Spleen (tissue), 7 donors: ENCODE measurements at regions not wholly inside any gene's neighbourhood (a gene's known extent, or its start where the extent isn't known, plus 50 kb on each side); places are given as distances from the start of the nearest gene placed in this dataset.

Source experiments
- CTCF ChIP-seq, 11 experiments: fragments of 200-600 bp in 7 of 11; fragments of 450-650 bp in 4 of 11; sonication (generic) in 4 of 11; IDR thresholded peaks in 8 of 11; conservative IDR thresholded peaks in 3 of 11; 1 replicate in 7 of 11; 2 replicates in 4 of 11; pipeline versions ENCODE4 v1.4.0 to v1.8.0; 2016 to 2021; ENCODE audit warnings: antibody characterized with exemption in 11 of 11, inconsistent platforms in 4 of 11, mild to moderate bottlenecking in 1 of 11
- POLR2AphosphoS5 ChIP-seq, 3 donors: sonication (generic); formaldehyde crosslinking; IDR thresholded peaks; one replicate each; pipeline ENCODE4 v1.5.1; 2017; ENCODE audit warnings: antibody characterized with exemption in 3 of 3
- donor health status: DM: no; HTN: no; CAD: no; lungs with moderate emphysema.
- donor health status: DM: no; HTN: no; CAD: no.
- donor health status: DM: no; HTN: no; CAD: no.

GRCh38 chr5:171672556-171672955, 113.1 kb upstream of the SMIM23 start:
- TF ChIP-seq CTCF (IDR thresholded peaks at IDR 0.05 in 8 of 11, conservative IDR thresholded peaks at IDR 0.05 in 3 of 11) = no peak
- no peak for TF ChIP-seq POLR2AphosphoS5 (IDR thresholded peaks at IDR 0.05)
